ENCODE measurements at regions not wholly inside any gene's neighbourhood (a gene's known extent, or its start where the extent isn't known, plus 50 kb on each side); places are given as distances from the start of the nearest gene placed in this dataset.

GRCh38 chr11:112689851-112690250 lies 271.4 kb upstream of the NCAM1 start:
- TF ChIP-seq, protein P1, sequence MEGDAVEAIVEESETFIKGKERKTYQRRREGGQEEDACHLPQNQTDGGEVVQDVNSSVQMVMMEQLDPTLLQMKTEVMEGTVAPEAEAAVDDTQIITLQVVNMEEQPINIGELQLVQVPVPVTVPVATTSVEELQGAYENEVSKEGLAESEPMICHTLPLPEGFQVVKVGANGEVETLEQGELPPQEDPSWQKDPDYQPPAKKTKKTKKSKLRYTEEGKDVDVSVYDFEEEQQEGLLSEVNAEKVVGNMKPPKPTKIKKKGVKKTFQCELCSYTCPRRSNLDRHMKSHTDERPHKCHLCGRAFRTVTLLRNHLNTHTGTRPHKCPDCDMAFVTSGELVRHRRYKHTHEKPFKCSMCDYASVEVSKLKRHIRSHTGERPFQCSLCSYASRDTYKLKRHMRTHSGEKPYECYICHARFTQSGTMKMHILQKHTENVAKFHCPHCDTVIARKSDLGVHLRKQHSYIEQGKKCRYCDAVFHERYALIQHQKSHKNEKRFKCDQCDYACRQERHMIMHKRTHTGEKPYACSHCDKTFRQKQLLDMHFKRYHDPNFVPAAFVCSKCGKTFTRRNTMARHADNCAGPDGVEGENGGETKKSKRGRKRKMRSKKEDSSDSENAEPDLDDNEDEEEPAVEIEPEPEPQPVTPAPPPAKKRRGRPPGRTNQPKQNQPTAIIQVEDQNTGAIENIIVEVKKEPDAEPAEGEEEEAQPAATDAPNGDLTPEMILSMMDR (IDR thresholded peaks at IDR 0.05), result no peak
- H3K9me3 Mint-ChIP-seq, result peaks cover 43% of the 10 kb centered on the region
- H3K27ac Mint-ChIP-seq, result no peak overlapping the region
- no peak for DNase-seq
- H3K4me1 Mint-ChIP-seq (ENCODE audit: low read depth), result no peaks in the 10 kb centered on the region
- no peaks in the 10 kb centered on the region; the same call in 1 of the 2 replicates for H3K36me3 Mint-ChIP-seq (ENCODE audit: low read depth)
- no peak overlapping the region for H3K4me3 Mint-ChIP-seq
- H3K27me3 Mint-ChIP-seq (ENCODE audit: insufficient read depth), result peaks cover 1% of the 10 kb centered on the region

DNA sequence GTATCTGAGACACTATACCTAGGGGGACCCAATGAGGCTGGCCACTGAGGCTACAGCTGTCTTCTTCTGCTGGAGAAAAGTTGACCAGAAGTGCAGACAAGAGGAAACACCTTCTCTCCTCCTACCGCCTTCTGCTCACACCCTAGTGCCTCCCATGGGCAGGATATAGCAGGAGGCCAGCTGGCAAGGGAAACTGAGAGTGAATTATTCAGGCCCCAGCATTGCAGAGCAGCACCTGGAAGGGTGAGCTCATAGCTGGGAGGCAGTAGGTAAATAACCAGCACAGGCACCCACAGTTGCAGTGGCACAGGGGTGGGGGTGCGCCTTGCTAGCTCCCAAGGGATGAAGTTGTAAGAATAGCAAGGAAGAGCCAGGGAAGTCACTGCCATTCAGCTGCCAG lies 267.4 kb upstream of the NCAM1 start:
- Mint-ChIP-seq H3K27me3 (ENCODE audit: insufficient read depth) (peaks cover 1% of the 10 kb centered on the region), H3K4me1 (ENCODE audit: low read depth) (no peaks in the 10 kb centered on the region), H3K9me3 (peaks cover 56% of the 10 kb centered on the region), H3K4me3 (no peak overlapping the region), H3K27ac (no peak overlapping the region), H3K36me3 (ENCODE audit: low read depth) (no peaks in the 10 kb centered on the region; the same call in 1 of the 2 replicates)
- no peak for DNase-seq
- TF ChIP-seq, protein P1 (IDR thresholded peaks at IDR 0.05), result no peak

DNA sequence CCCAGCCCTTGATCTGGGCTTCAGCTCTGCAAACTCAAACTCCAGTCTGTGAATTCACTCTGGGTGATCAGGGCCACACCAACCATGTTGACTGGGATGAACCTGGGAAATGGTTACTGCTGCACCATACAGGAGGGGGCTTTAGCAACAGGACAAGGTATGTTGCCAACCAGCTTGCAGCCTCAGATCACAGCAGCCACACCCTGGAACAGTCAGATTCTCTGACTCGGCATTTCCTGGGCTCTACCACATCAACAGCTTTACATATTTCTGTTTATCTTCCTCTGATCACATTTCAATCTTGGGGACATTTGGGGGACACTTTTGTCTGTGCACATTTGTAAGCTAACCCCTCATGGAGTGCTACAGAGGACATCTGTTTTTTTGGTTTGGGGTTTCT lies 267.0 kb upstream of the NCAM1 start:
- H3K4me1 Mint-ChIP-seq (ENCODE audit: low read depth), result no peaks in the 10 kb centered on the region
- no peak for DNase-seq
- peaks cover 1% of the 10 kb centered on the region for H3K27me3 Mint-ChIP-seq (ENCODE audit: insufficient read depth)
- H3K9me3 Mint-ChIP-seq, result peaks cover 56% of the 10 kb centered on the region
- H3K27ac Mint-ChIP-seq, result no peak overlapping the region
- H3K4me3 Mint-ChIP-seq, result no peak overlapping the region
- TF ChIP-seq, protein P1 (IDR thresholded peaks at IDR 0.05), result no peak
- H3K36me3 Mint-ChIP-seq (ENCODE audit: low read depth), result no peaks in the 10 kb centered on the region; the same call in 1 of the 2 replicates

GRCh38 chr11:112694813-112695212 lies 266.4 kb upstream of the NCAM1 start:
- peaks cover 56% of the 10 kb centered on the region for H3K9me3 Mint-ChIP-seq
- H3K27ac Mint-ChIP-seq, result no peak overlapping the region
- TF ChIP-seq, protein P1 (IDR thresholded peaks at IDR 0.05), result no peak
- H3K36me3 Mint-ChIP-seq (ENCODE audit: low read depth), result no peaks in the 10 kb centered on the region; the same call in 1 of the 2 replicates
- H3K4me3 Mint-ChIP-seq, result no peak overlapping the region
- no peaks in the 10 kb centered on the region; the same call in 1 of the 2 replicates for H3K27me3 Mint-ChIP-seq (ENCODE audit: insufficient read depth)
- no peak for DNase-seq
- H3K4me1 Mint-ChIP-seq (ENCODE audit: low read depth), result no peaks in the 10 kb centered on the region

- no peaks in the 10 kb centered on the region; the same call in 1 of the 2 replicates for H3K27me3 Mint-ChIP-seq (ENCODE audit: insufficient read depth)
- H3K4me1 Mint-ChIP-seq (ENCODE audit: low read depth), result no peaks in the 10 kb centered on the region
- peaks cover 59% of the 10 kb centered on the region for H3K9me3 Mint-ChIP-seq
- DNase-seq, result no peak
- H3K36me3 Mint-ChIP-seq (ENCODE audit: low read depth), result no peaks in the 10 kb centered on the region; the same call in 1 of the 2 replicates
- TF ChIP-seq, protein P1 (IDR thresholded peaks at IDR 0.05), result no peak
- no peak overlapping the region for H3K4me3 Mint-ChIP-seq
- no peak overlapping the region for H3K27ac Mint-ChIP-seq
Measured at GRCh38 chr11:112697391-112698178, 263.6 kb upstream of the NCAM1 start.

Data from HFFc6 (cell line).